K562 (cell line): ENCODE measurements at regions not wholly inside any gene's neighbourhood (a gene's known extent, or its start where the extent isn't known, plus 50 kb on each side); places are given as distances from the start of the nearest gene placed in this dataset.

Experiments used
- ATAC-seq: fragments of 200-7000 bp; cut with Tn5 transposase; 3 replicates; pipeline ENCODE4 v1.9.1; 2020; ENCODE audit warnings: moderate library complexity
- BruUV-seq: library from RNA; stranded (reverse); fragments of 400-500 nt; replicated peaks from 2 replicates; lab custom pipeline; 2021; lab: Mats Ljungman, UMichigan
- CTCF ChIA-PET: fragments of 300-600 bp; formaldehyde crosslinking; extraction: SDS; loops from one replicate; lab custom pipeline; 2021; ENCODE audit warnings: low intra/inter-chr PET ratio; lab: Yijun Ruan, JAX
- POLR2A ChIA-PET: fragments of 300-600, 350-650 bp; sonication (Branson Sonifier 250); formaldehyde crosslinking; extraction: SDS; loops from one replicate; lab custom pipeline; 2021; ENCODE audit warnings: antibody characterized with exemption, inconsistent platforms; lab: Yijun Ruan, JAX
- DNase-seq, 4 experiments: peaks; one replicate each; pipeline versions ENCODE4 v3.0.0 to v3.0.0-alpha.2; 2011 to 2018; ENCODE audit warnings: low spot score in 3 of 4, mixed read lengths in 3 of 4; ENCODE audit errors: extremely low read depth in 1 of 4
- FAIRE-seq: peaks from 2 replicates; lab custom pipeline; 2011; peaks lifted over from hg19 to GRCh38; lab: Jason Lieb, UNC
- H2AFZ ChIP-seq: 2 replicates; pipeline ENCODE4 v1.6.0; 2011; ENCODE audit warnings: low read depth, low read length, control low read depth, inconsistent platforms
- H3K27ac ChIP-seq: fragments of 200-600 bp; 3 replicates; pipeline ENCODE4 v1.8.0; 2011; ENCODE audit warnings: low read depth, mild to moderate bottlenecking, control low read depth, inconsistent platforms, low read length, moderate library complexity, mixed read lengths; ENCODE audit errors: extremely low read depth
- H3K27me3 ChIP-seq, 2 experiments: fragments of 300-600 bp in 1 of 2; 2 replicates in 1 of 2; 3 replicates in 1 of 2; pipeline versions ENCODE4 v1.6.0 to v1.8.0; 2011; ENCODE audit warnings: inconsistent platforms in 2 of 2, low read length in 2 of 2, mild to moderate bottlenecking in 1 of 2, mixed read lengths in 1 of 2, moderate library complexity in 1 of 2; ENCODE audit not compliant: control insufficient read depth in 2 of 2, insufficient read depth in 2 of 2
- H3K36me3 ChIP-seq: fragments of 300-600 bp; 3 replicates; pipeline ENCODE4 v1.8.0; 2011; ENCODE audit warnings: mild to moderate bottlenecking, low read length, inconsistent platforms; ENCODE audit not compliant: control insufficient read depth, insufficient read depth
- H3K4me1 ChIP-seq, 2 experiments: fragments of 200-600 bp in 1 of 2; replicated peaks in 1 of 2; 2 replicates in 1 of 2; 3 replicates in 1 of 2; pipeline versions ENCODE4 v1.5.1 to v1.8.0; 2011; ENCODE audit warnings: inconsistent platforms in 2 of 2, low read length in 2 of 2, mild to moderate bottlenecking in 1 of 2, mixed read lengths in 1 of 2, moderate library complexity in 1 of 2; ENCODE audit not compliant: control insufficient read depth in 2 of 2, insufficient read depth in 2 of 2
- H3K4me2 ChIP-seq: 2 replicates; pipeline ENCODE4 v1.6.1; 2011; ENCODE audit warnings: low read length, control low read depth, inconsistent platforms, mixed read lengths; ENCODE audit not compliant: insufficient read depth
- H3K4me3 ChIP-seq: fragments of 200-600 bp; sonication (generic), shearing (Covaris generic); 2 replicates; pipeline ENCODE4 v1.5.1; 2016; ENCODE audit warnings: control low read depth, inconsistent platforms
- H3K79me2 ChIP-seq: fragments of 200-600 bp; 3 replicates; pipeline ENCODE4 v1.8.0; 2011; ENCODE audit warnings: low read length, inconsistent platforms; ENCODE audit not compliant: control insufficient read depth, insufficient read depth
- H3K9ac ChIP-seq, 2 experiments: 2 replicates each; pipeline versions ENCODE4 v1.6.0 to v1.6.1; 2011; ENCODE audit warnings: low read depth in 2 of 2, low read length in 2 of 2, control low read depth in 1 of 2, inconsistent platforms in 1 of 2, mild to moderate bottlenecking in 1 of 2, mixed read lengths in 1 of 2; ENCODE audit not compliant: insufficient read depth in 1 of 2
- H3K9me1 ChIP-seq: one replicate; pipeline ENCODE4 v1.6.0; 2011; ENCODE audit warnings: inconsistent platforms, mild to moderate bottlenecking, low read length, moderate library complexity; ENCODE audit not compliant: control insufficient read depth, insufficient read depth
- H3K9me3 ChIP-seq: replicated peaks from 2 replicates; pipeline ENCODE4 v1.5.1; 2011; ENCODE audit warnings: low read depth, low read length, inconsistent platforms; ENCODE audit not compliant: control insufficient read depth, insufficient read depth
- H4K20me1 ChIP-seq: replicated peaks from 2 replicates; pipeline ENCODE4 v1.6.1; 2011; ENCODE audit warnings: low read length, inconsistent platforms, mixed read lengths; ENCODE audit not compliant: control insufficient read depth, insufficient read depth
- AFF1 ChIP-seq, 2 experiments: fragments of 450-650 bp; IDR thresholded peaks; 2 replicates each; pipeline ENCODE4 v1.6.1; 2018; ENCODE audit warnings: mild to moderate bottlenecking in 2 of 2, low read depth in 1 of 2; ENCODE audit not compliant: partially characterized antibody in 2 of 2
- NEUROD1 ChIP-seq: fragments of 150-350 bp; IDR thresholded peaks from 2 replicates; pipeline ENCODE4 v1.6.1; 2014; ENCODE audit warnings: borderline replicate concordance, low read length, low read depth; ENCODE audit not compliant: partially characterized antibody
- NFRKB ChIP-seq: fragments of 450-650 bp; IDR thresholded peaks from 2 replicates; pipeline ENCODE4 v1.6.1; 2016; ENCODE audit warnings: low read depth
- TCFL5 ChIP-seq: fragments of 250-450 bp; sonication (Bioruptor Pico); conservative IDR thresholded peaks from 2 replicates; pipeline ENCODE4 v1.6.1; 2021; ENCODE audit warnings: mild to moderate bottlenecking, moderate library complexity, matching md5 sums
- USF2 ChIP-seq: sonication (generic); formaldehyde crosslinking; IDR thresholded peaks from 2 replicates; pipeline ENCODE4 v1.5.0; 2020; ENCODE audit warnings: missing genetic modification reagents
- ZNF175 ChIP-seq: fragments of 200-800 bp; sonication (Bioruptor generic); IDR thresholded peaks from 2 replicates; pipeline ENCODE4 v1.6.1; 2016; ENCODE audit warnings: low read depth, mild to moderate bottlenecking, missing genetic modification characterization, missing compliant biosample characterization
- ZNF3 ChIP-seq: fragments of 250-450 bp; sonication (Bioruptor Pico); IDR thresholded peaks from 2 replicates; pipeline ENCODE4 v1.5.0; 2021; ENCODE audit warnings: mild to moderate bottlenecking, moderate library complexity
- ZNF75A ChIP-seq: fragments of 450-650 bp; formaldehyde crosslinking; IDR thresholded peaks from 2 replicates; pipeline ENCODE4 v1.4.0; 2020; ENCODE audit warnings: mild to moderate bottlenecking
- WGBS: fragments of 100-300 bp; shearing (Covaris generic); methylation state at CpG from one replicate; pipeline ENCODE4 v1.1.6; 2016; ENCODE audit warnings: low coverage, mixed read lengths; ENCODE audit not compliant: insufficient coverage; ENCODE audit errors: missing lambda C conversion rate; 5-methylcytosine and 5-hydroxymethylcytosine counted together
- in situ Hi-C: fragments of 300-500 bp; cut with MboI; formaldehyde crosslinking; loops from 4 replicates; pipeline ENCODE4 v1.15.0; 2018; ENCODE audit warnings: inconsistent platforms, mixed read lengths
- intact Hi-C: fragments of 100-400 bp; cut with micrococcal nuclease; formaldehyde crosslinking; loops from 2 replicates; pipeline ENCODE4 v1.14.2; 2022
- TF ChIP-seq, protein P1 (sequence below): fragments of 250-450 bp; sonication (Bioruptor Pico); IDR thresholded peaks from 2 replicates; pipeline ENCODE4 v1.5.0; 2020; ENCODE audit warnings: mild to moderate bottlenecking, borderline replicate concordance

GRCh38 chr12:102753802-102754201 is 163.2 kb downstream of the PAH start:
- TF ChIP-seq ZNF3 (CRISPR knock-in tag) (no peak), NEUROD1 (no peak), USF2 (CRISPR knock-in tag) (no peak), NFRKB (no peak), ZNF175 (CRISPR knock-in tag) (no peak), AFF1 (IDR thresholded peaks at IDR 0.05; ENCODE audit: low read depth in 1 of 2, partially characterized antibody in 2 of 2) (no peak), TCFL5 (CRISPR knock-in tag) (no peak), ZNF75A (CRISPR knock-in tag) (no peak)
- TF ChIP-seq, protein P1, sequence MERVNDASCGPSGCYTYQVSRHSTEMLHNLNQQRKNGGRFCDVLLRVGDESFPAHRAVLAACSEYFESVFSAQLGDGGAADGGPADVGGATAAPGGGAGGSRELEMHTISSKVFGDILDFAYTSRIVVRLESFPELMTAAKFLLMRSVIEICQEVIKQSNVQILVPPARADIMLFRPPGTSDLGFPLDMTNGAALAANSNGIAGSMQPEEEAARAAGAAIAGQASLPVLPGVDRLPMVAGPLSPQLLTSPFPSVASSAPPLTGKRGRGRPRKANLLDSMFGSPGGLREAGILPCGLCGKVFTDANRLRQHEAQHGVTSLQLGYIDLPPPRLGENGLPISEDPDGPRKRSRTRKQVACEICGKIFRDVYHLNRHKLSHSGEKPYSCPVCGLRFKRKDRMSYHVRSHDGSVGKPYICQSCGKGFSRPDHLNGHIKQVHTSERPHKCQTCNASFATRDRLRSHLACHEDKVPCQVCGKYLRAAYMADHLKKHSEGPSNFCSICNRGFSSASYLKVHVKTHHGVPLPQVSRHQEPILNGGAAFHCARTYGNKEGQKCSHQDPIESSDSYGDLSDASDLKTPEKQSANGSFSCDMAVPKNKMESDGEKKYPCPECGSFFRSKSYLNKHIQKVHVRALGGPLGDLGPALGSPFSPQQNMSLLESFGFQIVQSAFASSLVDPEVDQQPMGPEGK (CRISPR knock-in tag), result no peak
- Histone ChIP-seq H2AFZ (no peak overlapping the region), H3K9me1 (no peaks in the 10 kb centered on the region), H3K4me3 (no peak overlapping the region), H3K4me2 (no peak overlapping the region), H3K4me1 (no peaks in the 10 kb centered on the region), H3K9ac (no peak overlapping the region), H4K20me1 (no peaks in the 10 kb centered on the region), H3K36me3 (no peaks in the 10 kb centered on the region), H3K9me3 (no peaks in the 10 kb centered on the region), H3K27me3 (peaks cover 0 to 5% of the 10 kb centered on the region in 2 experiments; a peak in 2 of 5 replicates), H3K79me2 (no peaks in the 10 kb centered on the region), H3K27ac (no peak overlapping the region)
- WGBS, result 5% methylated on average over 2 of the region's 2 CpGs
- DNase-seq (no peak), ATAC-seq (no peak), FAIRE-seq (no peak)
- intact Hi-C loops, result no loop called here
- CTCF ChIA-PET, result no interaction called here
- in situ Hi-C loops, result no loop called here
- BruUV-seq, result no TSS peak
- POLR2A ChIA-PET, result no interaction called here
